Activated CD8-positive, alpha-beta T cell treated with anti-CD3 and anti-CD28 coated beads for 36 hours (primary cell): ENCODE measurements at regions not wholly inside any gene's neighbourhood (a gene's known extent, or its start where the extent isn't known, plus 50 kb on each side); places are given as distances from the start of the nearest gene placed in this dataset.
A peak's percentile ranks its signal among the peaks of the same experiment; 100 is the strongest.

Experiments
- ATAC-seq: fragments of 200-7000 bp; cut with Tn5 transposase; one replicate; pipeline ENCODE4 v1.10.0; 2021; ENCODE audit warnings: mild to moderate bottlenecking, moderate library complexity
- CTCF ChIA-PET: fragments of 350-600 bp; sonication (Branson Sonifier 250); formaldehyde crosslinking; loops from one replicate; lab custom pipeline; 2021; ENCODE audit warnings: antibody characterized with exemption; lab: Charles Lee
- POLR2A ChIA-PET: fragments of 350-600 bp; sonication (Branson Sonifier 250); formaldehyde crosslinking; loops from one replicate; lab custom pipeline; 2021; ENCODE audit warnings: antibody characterized with exemption; lab: Charles Lee
- DNase-seq: peaks from one replicate; pipeline ENCODE4 v3.0.0-alpha.2; 2020
- H3K27ac Mint-ChIP-seq: one replicate; pipeline ENCODE4 v1.8.0; 2021; ENCODE audit warnings: mild to moderate bottlenecking, mixed read lengths
- H3K27me3 Mint-ChIP-seq: one replicate; pipeline ENCODE4 v1.8.0; 2021; ENCODE audit warnings: mixed read lengths
- H3K36me3 Mint-ChIP-seq: one replicate; pipeline ENCODE4 v1.8.0; 2021; ENCODE audit warnings: low read depth, mixed read lengths
- H3K4me1 Mint-ChIP-seq: one replicate; pipeline ENCODE4 v1.8.0; 2021; ENCODE audit warnings: low read depth, mixed read lengths
- H3K4me3 Mint-ChIP-seq: one replicate; pipeline ENCODE4 v1.8.0; 2021; ENCODE audit warnings: mild to moderate bottlenecking, moderate library complexity, mixed read lengths
- H3K9me3 Mint-ChIP-seq: one replicate; pipeline ENCODE4 v1.8.0; 2021; ENCODE audit warnings: mixed read lengths
- CTCF ChIP-seq: fragments of 200-600 bp; IDR thresholded peaks from one replicate; pipeline ENCODE4 v1.8.0; 2022; ENCODE audit warnings: antibody characterized with exemption, mild to moderate bottlenecking
- intact Hi-C: fragments of 100-400 bp; cut with micrococcal nuclease; formaldehyde crosslinking; loops from one replicate; pipeline ENCODE4 v1.10.0; 2022

DNA sequence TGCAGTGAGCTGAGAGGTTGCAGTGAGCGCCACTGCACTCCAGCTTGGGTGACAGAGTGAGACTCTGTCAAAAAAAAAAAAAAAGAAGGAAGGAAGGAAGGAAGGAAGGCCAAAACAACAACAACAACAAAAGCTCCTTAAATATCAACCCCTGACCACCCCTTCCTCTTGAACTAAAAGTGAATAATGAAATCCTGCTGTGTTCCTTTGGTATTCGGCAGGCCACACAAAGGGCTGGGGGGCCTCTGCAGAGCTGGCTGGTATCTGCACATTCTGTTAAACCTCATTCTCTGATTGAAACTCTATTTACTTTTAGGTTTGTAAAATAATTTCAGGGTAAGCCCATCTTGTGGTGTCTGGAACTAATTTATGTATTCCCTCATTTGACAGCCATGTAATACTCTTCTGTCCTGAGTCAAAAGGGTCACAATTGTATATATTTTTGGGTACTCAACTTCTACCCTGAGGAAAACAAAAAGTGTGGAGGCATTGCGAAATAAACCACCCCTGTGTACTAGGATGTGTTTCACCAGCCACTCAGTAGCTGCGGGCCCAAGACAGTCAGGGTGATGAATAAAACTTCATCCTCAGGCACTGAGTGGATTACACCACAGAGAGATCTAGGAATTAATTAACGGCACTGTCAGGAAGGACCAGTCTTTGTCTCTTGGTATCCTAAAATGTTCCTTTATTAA lies 446.4 kb upstream of the PFKP start:
- Mint-ChIP-seq H3K4me1 (no peaks in the 10 kb centered on the region), H3K27me3 (peaks cover 2% of the 10 kb centered on the region), H3K27ac (no peak overlapping the region), H3K36me3 (no peaks in the 10 kb centered on the region), H3K9me3 (peaks cover 2% of the 10 kb centered on the region), H3K4me3 (no peak overlapping the region)
- POLR2A ChIA-PET = no interaction called here
- CTCF ChIA-PET = interaction anchor here (1.0 kb wide), 1 partner anchor 357 kb away, joined by 3 read pairs; no protein-coding TSS in a partner anchor
- intact Hi-C loops = no loop called here
- DNase-seq (no peak), ATAC-seq (no peak)
- no peak for TF ChIP-seq CTCF

- Mint-ChIP-seq H3K27me3 (peaks cover 2% of the 10 kb centered on the region), H3K9me3 (peaks cover 2% of the 10 kb centered on the region), H3K4me3 (no peak overlapping the region), H3K36me3 (no peaks in the 10 kb centered on the region), H3K4me1 (no peaks in the 10 kb centered on the region), H3K27ac (no peak overlapping the region)
- POLR2A ChIA-PET = no interaction called here
- intact Hi-C loops = no loop called here
- no peak for TF ChIP-seq CTCF
- CTCF ChIA-PET = interaction anchor here (0.6 to 1.0 kb wide), 2 partner anchors 173 to 358 kb away, joined by 3 read pairs; no protein-coding TSS in a partner anchor
- no peak for DNase-seq
- ATAC-seq = no peak
Observed at GRCh38 chr10:2619916-2620315, 447.4 kb upstream of the PFKP start.

DNA sequence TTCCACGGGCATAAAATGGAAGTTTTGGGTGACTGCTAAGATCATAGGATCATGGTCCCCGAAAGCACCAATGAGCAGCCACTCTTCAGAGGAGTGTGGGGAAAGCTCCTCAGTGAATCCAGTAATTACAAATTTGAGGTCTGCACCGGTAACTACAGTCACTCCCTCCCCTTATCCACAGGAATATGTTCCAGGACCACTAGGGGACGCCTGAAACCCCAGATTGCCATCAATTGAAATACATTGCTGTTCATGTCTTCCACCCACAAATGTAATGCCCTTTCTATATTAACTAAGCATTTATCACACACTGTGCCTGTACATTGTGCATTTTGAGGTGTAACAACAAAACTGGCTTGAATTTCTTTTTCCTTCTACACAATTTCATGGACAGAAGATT lies 447.9 kb upstream of the PFKP start:
- Mint-ChIP-seq H3K27me3 (peaks cover 2% of the 10 kb centered on the region), H3K4me3 (no peak overlapping the region), H3K36me3 (no peaks in the 10 kb centered on the region), H3K9me3 (peaks cover 2% of the 10 kb centered on the region), H3K4me1 (no peaks in the 10 kb centered on the region), H3K27ac (no peak overlapping the region)
- ATAC-seq (no peak), DNase-seq (peak; percentile 10)
- TF ChIP-seq CTCF = peak; percentile 32
- POLR2A ChIA-PET = no interaction called here
- CTCF ChIA-PET = no interaction called here
- intact Hi-C loops = no loop called here

GRCh38 chr10:2618690-2619089 lies 448.7 kb upstream of the PFKP start:
- CTCF ChIA-PET = no interaction called here
- peaks cover 2% of the 10 kb centered on the region for H3K9me3 Mint-ChIP-seq
- no peaks in the 10 kb centered on the region for H3K36me3 Mint-ChIP-seq
- ATAC-seq (no peak), DNase-seq (no peak)
- no peaks in the 10 kb centered on the region for H3K4me1 Mint-ChIP-seq
- TF ChIP-seq CTCF = no peak
- POLR2A ChIA-PET = no interaction called here
- intact Hi-C loops = no loop called here
- no peak overlapping the region for H3K27ac Mint-ChIP-seq
- peaks cover 2% of the 10 kb centered on the region for H3K27me3 Mint-ChIP-seq
- H3K4me3 Mint-ChIP-seq = no peak overlapping the region

- Mint-ChIP-seq H3K27ac (no peak overlapping the region), H3K4me3 (no peak overlapping the region), H3K27me3 (no peaks in the 10 kb centered on the region), H3K4me1 (no peaks in the 10 kb centered on the region), H3K36me3 (no peaks in the 10 kb centered on the region), H3K9me3 (no peaks in the 10 kb centered on the region)
- ATAC-seq = no peak
- TF ChIP-seq CTCF = no peak
- ChIA-PET CTCF (no interaction called here), POLR2A (no interaction called here)
- DNase-seq = no peak
- intact Hi-C loops = no loop called here
Observed at GRCh38 chr10:2616215-2616614, 451.1 kb upstream of the PFKP start.
